ENCODE measurements at regions not wholly inside any gene's neighbourhood (a gene's known extent, or its start where the extent isn't known, plus 50 kb on each side); places are given as distances from the start of the nearest gene placed in this dataset.

DNA sequence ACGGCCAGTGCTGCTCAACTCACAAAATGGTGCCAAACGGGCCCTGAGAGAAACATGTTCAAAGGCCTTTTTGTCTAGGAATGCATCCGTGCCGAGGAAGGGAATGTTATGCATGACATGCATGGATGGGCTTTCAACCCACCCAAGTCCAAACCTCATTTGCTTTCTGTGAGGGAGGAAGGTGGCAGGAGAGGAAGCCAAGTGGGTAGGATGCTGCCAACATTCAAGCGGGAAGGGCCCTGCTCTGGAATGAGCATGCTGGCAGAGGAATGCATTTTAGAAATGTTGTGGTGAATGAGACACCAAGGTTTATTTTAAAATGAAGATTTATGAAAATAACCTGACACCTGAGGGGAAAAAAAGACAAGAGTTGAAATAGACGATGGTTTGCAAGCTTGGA is 479.1 kb downstream of the CCDC171 start:
- TF ChIP-seq CTCF (conservative IDR thresholded peaks at IDR 0.05), result no peak
- no peak for TF ChIP-seq ZFX (IDR thresholded peaks at IDR 0.05)
